HS-27A (cell line): ENCODE measurements at regions not wholly inside any gene's neighbourhood (a gene's known extent, or its start where the extent isn't known, plus 50 kb on each side); places are given as distances from the start of the nearest gene placed in this dataset.
"Not testable (repeated sequence)": the region's sequence is repeated elsewhere in the genome, so short reads cannot be mapped to it uniquely, and the experiment has no call there.

Source experiments
- DNase-seq: peaks from one replicate; pipeline ENCODE4 v3.0.0-alpha.2; 2012; ENCODE audit warnings: low read depth, missing footprints

- no peak for DNase-seq
Observed at GRCh38 chr5:126014676-126015075, 408.5 kb upstream of the GRAMD2B start.

DNA sequence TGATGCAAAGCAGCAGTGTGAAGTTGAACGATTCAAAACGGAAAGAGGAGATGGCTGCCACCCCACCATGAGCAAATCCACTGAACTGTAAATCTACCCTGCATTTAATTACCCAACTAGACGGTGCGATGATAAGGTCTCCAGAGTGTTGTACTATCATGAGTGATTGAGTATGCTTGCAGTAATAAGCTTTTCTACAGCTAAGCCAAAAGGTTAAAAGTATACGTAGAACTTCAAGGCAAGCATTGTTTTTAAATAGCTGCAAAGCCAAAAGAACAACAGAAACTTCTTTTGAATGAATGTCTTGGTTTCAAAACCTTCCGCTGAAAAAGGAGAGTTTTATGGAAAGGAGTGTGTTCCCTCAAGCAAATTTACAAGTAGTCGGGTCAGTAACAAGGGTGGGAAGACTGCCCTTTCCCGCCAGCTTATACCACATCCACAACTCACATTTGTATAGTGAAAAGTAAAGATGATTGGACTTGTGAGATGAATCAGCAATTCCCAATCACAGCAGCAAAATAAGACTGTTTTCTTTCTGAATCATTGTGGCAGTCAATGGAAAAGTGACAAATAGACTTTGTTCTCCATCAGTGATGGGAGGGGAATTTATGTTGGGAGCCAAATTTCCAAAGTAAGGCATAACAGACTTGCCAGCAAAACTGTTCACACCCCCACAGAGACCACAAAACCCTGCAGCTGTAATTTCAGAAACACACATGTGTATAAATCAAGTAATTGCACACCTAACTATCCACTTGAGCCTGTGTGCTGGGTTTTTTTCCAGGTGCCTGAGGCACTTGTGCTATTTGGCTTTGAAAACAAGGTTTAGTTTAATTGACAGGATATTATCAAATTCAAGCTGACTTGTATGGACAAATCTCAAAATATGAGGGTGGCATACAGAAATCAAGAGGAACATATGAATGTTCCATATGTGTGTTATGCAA, 407.7 kb upstream of the GRAMD2B start:
- DNase-seq, result no peak

- DNase-seq, result no peak
Observed at GRCh38 chr5:126016256-126016655, 407.0 kb upstream of the GRAMD2B start.

GRCh38 chr5:126017096-126017495, 406.1 kb upstream of the GRAMD2B start:
- DNase-seq, result no peak

DNA sequence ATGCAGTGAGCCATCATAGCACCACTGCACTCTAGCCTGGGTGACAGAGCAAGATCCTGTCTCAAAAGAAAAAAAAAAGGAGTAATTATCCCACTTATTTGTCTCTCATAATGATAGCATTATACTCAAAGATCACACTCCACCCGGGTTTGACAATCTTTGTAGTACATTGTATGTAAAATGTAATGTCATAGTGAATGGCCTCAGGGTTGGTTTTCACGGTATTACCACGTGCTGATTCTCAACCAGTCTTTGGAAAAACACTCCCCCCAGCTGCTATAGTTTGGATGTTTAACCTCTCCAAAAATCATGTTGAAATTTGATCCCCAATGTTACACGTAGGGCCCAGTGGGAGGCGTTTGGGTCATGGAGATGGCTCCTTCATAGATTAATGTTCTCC, 402.4 kb upstream of the GRAMD2B start:
- no peak for DNase-seq

DNA sequence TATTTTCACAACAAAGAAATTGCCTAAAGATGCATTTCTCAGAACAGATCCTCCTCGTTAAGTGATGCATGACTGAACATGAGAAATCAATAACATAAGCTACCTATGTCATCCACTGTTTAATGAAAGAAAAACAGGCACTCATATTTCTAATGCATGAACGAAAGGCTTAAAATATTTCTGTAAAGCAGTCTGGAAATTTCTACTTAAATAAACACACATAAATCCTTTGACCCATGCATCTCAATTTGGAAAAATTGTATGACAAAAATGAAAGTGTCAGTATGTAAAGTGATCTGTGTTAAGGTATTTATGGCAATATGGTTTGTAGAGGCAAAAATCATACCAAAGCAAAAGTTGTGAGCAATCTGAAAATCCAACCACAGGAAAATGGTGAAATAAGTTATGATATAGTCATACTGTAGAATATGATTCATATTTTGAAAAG, 399.2 kb upstream of the GRAMD2B start:
- DNase-seq, result no peak

- DNase-seq, result no peak
Observed at GRCh38 chr5:126027149-126027548, 396.1 kb upstream of the GRAMD2B start.

GRCh38 chr5:126027652-126028051, 395.6 kb upstream of the GRAMD2B start:
- no peak for DNase-seq

DNA sequence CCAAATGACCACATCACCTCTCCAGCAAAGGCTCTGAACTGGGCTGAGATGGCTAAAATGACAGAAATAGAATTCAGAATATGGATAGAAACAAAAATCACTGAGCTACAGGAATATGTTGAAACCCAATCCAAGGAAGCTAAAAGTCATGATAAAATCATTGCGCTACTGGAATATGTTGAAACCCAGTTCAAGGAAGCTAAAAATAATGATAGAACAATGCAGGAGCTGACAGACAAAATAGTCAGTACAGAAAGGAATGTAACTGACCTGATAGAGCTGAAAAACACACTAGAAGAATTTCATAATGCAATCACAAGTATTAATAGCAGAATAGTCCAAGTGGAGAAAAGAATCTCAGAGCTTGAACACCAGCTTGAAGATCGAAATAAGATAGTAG, 394.9 kb upstream of the GRAMD2B start:
- no peak for DNase-seq

- DNase-seq, result not testable (repeated sequence)
Observed at GRCh38 chr5:126029282-126029681, 393.9 kb upstream of the GRAMD2B start.

DNA sequence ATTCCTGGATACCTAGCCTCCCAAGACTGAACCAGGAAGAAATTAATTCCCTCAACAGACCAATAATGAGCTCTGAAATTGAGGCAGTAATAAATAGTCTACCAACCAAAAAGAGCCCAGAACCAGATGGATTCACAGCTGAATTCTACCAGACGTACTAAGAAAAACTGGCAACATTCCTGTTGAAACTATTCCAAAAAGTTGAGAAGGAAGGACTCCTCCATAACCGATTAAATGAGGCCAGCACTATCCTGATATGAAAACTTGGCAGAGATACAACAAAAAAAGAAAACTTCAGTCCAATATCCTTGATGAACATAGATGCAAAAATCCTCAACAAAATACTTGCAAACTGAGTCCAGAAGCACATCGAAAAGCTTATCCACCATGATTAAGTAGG, 392.5 kb upstream of the GRAMD2B start:
- DNase-seq, result no peak

DNA sequence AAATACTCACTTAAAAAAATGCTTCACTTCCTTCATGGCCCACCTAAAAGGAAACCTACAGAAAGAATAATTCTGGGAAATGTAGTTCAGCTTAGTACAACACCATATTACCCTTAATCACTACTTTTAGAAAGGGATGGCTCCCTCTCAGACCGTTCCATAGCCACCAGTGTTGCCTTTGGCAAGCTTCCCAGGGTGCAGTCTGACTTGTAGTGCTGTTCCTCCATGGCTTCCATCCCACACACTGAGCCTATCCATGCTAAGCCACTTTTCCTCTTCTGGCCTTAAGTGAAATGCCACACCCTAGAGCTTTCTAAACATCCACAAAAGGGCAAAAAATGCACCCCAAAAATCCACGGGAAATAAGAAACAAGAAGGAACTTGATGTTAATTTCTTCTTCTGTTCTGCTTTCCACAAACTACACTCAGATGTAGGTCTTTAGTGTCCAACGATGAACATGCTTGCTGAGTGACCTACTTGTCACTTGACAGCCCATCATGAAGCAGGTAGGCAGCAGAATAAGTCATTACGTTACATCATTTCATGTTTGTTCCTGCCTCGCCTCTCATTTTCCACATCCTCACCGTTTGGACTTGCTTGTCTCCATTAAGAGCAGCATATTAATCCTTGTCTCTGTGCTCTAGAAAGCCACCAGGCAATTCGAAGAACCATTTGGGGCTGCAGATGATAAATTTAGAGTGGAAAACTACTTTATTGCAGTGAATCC, 391.1 kb upstream of the GRAMD2B start:
- no peak for DNase-seq

DNA sequence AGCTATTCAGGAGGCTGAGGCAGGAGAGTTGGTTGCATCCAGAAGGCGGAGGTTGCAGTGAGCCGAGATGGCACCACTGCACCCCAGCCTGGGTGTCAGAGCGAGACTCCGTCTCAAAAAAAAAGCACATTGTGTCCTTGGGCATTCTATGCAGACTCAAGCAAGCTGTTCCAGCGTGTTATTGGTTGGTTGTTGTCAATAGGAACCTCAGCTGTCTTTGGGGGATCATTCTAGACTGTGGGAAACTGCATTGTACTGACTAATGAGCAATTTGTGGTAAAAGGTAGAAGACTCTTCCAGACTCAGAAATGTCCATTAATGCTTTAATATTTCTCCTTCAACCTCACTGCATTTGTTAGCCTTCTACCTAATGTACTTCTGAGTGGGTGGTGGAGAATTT, 379.5 kb upstream of the GRAMD2B start:
- DNase-seq, result no peak

DNA sequence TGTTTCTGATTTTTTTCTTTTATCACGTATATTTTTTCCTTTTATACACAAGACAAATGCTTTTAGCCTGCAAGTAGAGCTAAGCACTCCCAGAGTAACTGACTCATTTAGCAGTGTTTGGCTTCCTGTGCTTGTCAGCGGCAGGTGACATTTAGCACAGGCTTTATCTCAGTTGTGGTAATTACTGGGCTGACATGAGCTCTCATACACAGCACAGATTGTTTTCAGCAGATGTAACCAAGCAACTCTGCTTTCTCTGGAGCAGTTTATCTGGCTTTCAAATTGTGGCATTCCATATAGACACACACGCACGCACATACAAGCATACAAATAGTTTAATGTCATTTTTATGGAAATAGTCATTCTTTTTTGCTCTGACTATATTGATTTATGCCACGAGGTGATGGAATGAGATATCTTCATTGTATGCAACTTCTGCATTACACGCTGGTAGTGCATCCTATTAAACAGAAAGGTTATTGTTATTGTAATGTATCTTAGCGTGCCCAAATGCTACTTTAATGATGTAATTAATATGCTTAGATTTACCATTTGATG, 379.0 kb upstream of the GRAMD2B start:
- DNase-seq, result no peak

DNA sequence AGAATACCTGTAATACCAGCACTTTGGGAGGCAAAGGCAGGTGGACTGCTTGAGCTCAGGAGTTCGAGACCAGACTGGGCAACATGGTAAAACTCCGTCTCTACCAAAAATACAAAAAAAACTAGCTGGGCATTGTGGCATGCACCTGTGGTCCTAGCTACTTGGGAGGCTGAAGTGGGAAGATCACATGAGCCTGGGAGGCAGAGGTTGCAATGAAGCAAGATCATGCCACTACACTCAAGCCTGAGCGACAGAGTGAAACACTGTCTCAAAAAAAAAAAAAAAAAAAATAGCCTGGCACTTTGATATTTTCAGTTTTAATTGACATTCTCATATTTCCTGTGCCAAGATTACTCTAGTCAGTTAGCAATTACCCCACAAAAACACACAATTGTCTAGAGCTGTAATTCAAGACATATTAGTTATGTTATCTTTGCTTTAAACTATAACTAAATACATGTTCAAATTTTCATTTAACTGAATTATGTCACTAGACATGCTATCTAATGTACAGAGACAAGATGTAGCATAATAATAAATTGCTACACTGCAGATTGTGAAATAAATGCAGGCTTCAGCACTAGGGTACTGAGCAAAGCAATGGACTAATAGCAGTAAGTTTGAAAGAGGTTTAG, 378.2 kb upstream of the GRAMD2B start:
- DNase-seq, result no peak

DNA sequence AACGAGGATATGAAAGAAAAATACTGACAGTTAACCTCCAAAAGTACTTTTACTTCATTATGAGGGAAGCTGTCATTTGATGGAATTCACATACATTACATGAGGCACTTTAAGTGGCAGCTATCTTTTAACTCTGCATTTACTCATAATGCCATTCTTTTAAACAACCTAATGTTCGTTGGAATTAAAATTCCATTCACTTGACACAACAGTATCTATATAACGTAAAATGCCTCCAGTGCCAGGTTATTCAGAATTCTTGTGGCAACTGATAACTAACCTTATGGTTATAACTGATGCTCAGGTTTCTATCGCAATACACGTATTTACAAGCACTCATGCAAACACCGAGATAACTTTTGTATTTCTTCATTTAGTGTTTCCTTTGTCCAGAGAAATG, 376.9 kb upstream of the GRAMD2B start:
- DNase-seq, result no peak

GRCh38 chr5:126046846-126047571, 376.2 kb upstream of the GRAMD2B start:
- no peak for DNase-seq

DNA sequence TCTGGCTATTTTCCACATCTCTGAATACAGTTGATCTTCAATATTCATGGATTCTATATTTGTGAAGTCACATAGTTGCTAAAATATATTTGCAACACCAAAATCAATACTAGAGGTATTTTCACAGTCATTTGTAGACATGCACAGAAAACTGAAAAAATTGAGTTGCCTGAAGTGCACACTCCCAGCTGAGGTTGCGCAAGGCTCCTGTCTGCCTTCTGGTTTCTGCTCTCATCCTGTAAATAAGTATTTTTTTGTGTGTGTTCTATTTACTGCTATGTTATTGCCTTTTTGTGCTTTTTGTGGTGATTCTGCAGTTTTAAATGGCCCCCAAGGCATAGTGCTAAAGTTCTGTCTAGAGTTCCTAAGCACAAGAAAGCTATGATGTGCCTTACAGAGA, 371.1 kb upstream of the GRAMD2B start:
- no peak for DNase-seq

DNA sequence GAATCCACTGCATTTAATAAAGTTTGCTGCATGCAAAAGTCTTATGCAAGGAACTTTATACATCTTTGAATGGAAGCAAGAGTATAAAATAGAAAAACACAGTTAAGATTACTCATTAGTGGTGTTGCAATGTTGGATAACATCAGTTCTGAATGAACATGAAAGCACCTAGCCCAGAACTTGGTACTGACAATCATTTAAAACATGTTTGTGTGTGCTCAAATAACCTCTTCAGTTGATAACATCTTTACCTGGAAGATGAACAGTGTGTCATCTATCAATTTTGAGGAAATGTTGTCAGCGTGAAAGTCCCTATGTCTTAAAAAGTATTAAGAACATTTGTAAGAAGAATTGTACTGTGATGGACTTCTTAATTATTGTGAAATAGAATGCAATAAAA, 370.4 kb upstream of the GRAMD2B start:
- DNase-seq, result no peak

- DNase-seq, result no peak
Observed at GRCh38 chr5:126053630-126054029, 369.6 kb upstream of the GRAMD2B start.

- DNase-seq, result no peak
Observed at GRCh38 chr5:126054577-126055347, 368.4 kb upstream of the GRAMD2B start.
